Hepatic stellate cell (primary cell): ENCODE measurements at regions not wholly inside any gene's neighbourhood (a gene's known extent, or its start where the extent isn't known, plus 50 kb on each side); places are given as distances from the start of the nearest gene placed in this dataset.
"Not testable (repeated sequence)": the region's sequence is repeated elsewhere in the genome, so short reads cannot be mapped to it uniquely, and the experiment has no call there.

Experiments
- DNase-seq: peaks from one replicate; pipeline ENCODE4 v3.0.0; 2011; ENCODE audit warnings: low spot score

DNA sequence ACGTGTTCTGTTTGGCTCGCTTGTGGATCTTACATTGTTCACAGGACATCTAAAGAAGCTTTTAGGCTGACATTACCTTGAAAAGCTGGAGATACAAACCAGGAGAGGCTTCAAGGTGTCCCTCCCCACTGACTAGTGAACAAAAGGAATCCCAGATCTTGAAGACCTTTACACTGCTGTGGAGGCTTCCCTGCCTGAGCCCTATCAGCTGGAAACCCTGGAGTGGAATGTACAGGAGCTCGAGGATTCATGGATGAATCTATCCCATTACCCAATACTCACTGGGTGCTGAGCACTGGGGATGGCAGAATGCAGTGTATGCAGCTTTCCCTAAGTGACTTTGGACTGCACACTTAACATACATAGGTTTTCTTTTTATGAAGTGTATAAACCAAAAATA lies 82.3 kb upstream of the MFGE8 start:
- DNase-seq, result peak; percentile 24

- DNase-seq, result no peak
Observed at GRCh38 chr15:88997531-88997930, 84.4 kb upstream of the MFGE8 start.

DNA sequence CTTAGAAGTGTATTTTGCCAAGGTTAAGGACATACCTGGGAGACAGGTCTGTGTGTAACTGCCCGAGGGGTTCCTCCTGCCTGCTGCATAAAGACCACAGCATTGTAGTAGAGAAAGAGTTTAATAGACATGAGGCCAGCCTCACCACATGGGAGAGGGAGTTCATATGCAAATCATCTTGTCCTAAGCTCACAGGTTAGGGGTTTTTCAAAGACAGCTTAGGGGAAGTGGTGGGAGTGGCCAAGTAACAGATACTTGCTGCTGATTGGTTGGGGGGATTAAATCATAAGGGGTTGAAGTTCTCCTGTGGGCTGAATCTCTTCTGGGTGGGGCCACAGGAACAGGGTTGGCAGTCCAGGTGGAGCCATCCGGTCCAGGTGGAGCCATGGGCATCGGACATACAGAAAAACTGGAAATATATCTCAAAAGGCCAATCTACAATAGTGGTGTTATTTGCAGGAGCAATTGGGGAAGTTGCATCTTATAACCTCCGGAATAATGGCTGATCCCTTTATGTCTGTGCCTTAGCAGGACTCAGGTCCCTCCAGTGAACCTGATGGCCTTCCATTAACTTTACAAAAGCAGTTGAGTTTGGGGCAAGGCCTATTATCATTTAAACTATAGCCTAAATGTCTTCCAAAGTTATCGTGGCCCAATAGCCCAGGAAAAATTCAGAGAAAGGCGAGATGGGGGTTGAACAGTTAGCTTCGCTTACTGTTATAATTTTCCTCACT lies 86.0 kb upstream of the MFGE8 start:
- no peak for DNase-seq

DNA sequence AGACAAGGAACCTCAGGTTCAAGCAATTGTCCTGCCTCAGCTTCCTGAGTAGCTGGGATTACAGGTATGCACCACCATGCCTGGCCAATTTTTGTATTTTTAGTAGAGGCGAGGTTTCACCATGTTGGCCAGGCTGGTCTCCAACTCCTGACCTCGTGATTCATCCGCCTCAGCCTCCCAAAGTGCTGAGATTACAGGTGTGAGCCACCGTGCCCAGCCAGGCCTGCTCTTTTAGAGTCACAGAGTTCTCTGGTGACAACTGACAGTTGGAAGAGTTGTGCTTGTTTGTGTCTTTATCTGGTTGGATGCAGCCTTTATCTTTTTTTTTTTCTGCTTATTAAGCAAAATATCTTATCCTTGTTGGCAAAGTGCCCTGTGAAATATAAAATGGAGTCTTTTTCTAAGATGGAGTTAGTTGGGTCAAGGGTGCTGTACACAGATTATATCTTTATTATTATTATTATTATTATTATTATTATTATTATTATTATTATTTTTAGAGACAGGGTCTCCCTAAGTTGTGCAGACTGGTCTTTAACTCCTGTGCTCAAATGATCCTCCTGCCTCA lies 86.5 kb upstream of the ABHD2 start:
- not testable (repeated sequence) for DNase-seq

- peak; percentile 56 for DNase-seq
Observed at GRCh38 chr15:89002281-89002761, 85.9 kb upstream of the ABHD2 start.

DNA sequence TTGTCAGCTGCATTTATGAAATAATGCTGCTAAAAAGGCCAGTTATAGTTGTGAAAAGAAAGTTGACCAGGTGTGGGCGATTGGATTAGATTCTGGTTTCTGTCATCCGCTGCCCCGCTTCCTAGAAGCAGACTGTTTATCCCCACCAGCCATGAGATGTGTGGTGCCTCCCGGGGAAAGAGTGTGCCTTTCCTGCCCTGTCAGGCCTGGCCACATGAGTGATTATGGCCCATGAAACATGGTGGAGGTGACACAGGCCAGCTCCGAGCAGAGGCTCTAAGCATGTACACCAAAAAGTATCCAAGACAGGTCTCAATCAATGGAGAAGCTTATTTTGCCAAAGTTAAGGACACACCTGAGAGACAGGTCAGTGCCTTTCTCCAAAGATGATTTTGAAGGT lies 85.4 kb upstream of the ABHD2 start:
- no peak for DNase-seq

DNA sequence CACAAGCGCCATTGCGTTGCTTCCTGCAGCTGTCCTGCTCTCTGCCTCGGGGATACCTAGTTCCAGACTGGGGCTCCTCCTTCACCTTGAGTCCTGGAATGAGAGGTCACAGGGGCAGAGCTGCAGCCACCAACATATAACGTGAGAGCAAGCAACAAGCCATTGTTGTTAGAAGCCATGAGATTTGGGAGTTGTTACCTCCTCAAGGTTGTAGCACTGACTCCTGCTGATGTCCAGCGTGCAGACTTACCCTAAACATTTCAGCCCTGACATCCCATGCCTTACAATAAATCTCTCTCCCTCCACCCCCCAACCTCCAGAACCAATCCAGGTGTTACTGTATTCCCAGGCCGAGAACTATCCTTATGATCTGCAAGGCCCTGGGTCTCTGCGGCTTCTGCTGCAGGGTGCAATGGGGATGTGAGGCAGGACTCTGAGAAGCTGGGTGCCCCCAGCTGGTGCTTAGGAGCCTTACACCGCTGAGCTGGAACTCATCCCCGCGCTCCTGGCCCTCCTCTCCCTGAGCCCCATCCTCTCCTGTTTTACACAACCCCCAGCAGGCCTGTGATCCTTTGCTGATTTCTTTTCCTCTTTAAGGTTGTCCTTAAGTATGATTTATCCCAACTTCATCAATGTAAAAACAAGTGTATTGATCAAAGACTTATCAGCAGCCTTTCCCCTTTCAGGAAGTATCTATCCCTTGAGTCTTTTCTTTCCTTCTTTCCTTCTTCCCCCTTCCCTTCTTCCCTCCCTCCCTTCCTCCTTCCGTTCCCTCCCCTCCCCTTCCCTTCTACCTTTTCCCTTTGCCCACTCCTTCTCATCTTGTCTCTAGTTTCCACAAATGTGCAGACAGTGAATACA lies 84.2 kb upstream of the ABHD2 start:
- DNase-seq, result peak; percentile 75

GRCh38 chr15:89004726-89005030 lies 83.6 kb upstream of the ABHD2 start:
- no peak for DNase-seq

- DNase-seq, result not testable (repeated sequence)
Observed at GRCh38 chr15:89007527-89007926, 80.7 kb upstream of the ABHD2 start.

DNA sequence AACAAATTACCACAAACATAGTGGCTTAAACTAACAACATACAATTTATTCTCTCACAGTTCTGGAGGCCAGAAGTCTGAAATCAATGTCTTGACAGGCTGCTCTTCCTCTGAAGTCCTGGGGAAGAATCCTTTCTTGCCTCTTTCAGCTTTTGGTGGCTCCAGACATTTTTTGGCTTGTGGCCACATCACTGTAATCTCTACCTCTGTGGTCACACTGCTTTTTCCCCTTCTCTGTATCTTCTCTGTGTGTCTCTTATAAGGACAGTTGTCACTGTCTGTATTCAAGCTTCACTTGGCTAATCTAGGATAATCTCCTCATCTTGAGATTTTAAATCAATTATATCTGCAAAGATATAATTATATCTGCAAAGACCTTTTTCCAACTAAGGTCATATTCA lies 80.3 kb upstream of the ABHD2 start:
- no peak for DNase-seq

- DNase-seq, result no peak
Observed at GRCh38 chr15:89009080-89009479, 79.2 kb upstream of the ABHD2 start.

DNA sequence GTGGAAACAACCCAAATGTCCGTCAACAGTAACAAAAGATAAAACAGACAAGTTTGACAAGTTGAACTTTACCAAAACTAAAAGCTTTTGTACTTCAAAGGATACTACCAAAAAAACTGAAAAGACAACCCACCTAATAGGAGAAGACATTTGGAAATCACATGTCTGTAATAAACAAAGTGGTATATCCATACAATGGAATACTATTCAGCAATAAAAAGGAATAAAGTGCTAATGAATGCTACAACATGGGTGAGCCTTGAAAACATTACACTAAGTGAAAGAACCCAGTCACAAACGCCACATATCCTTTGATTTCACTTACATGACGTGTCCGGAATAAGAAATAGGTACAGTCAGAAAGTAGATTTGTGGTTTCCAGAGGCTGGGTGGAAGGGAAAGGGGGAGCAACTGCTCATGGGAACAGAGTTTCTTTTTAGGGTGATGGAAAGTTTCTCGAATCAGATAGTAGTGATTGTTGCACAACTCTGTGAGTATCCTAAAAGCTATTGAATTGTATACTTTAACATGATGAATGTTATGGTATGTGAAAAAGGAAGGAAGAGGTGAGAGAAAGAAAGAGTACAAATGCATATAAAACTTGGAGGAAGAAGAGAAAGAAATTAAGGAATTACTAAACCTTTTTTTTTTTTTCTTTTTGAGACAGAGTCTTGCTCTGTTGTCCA lies 72.7 kb upstream of the ABHD2 start:
- DNase-seq, result no peak

DNA sequence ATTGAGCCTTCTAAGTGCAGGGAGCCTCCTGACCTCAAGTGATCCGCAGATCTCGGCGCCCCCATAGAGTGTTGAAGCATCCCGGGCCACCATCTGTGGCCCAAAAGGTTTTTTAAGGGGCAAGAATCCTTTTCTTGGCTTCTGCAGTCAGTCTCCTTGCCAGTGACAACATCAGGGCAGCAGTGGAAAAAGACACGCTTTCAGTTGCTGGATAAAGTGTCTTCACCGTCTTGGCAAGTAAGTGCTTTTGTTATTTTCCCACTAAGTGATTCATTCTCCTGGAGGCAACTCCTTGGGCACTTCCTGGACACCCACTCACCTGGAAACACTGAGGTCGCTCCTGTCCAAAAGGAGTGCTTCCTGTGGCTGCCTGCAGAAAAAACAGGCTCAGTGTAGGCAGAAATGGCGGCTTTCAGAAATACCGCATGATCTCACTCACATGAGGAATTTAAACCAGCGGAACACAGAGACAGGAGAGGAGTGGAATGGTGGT lies 71.7 kb upstream of the ABHD2 start:
- DNase-seq, result no peak

DNA sequence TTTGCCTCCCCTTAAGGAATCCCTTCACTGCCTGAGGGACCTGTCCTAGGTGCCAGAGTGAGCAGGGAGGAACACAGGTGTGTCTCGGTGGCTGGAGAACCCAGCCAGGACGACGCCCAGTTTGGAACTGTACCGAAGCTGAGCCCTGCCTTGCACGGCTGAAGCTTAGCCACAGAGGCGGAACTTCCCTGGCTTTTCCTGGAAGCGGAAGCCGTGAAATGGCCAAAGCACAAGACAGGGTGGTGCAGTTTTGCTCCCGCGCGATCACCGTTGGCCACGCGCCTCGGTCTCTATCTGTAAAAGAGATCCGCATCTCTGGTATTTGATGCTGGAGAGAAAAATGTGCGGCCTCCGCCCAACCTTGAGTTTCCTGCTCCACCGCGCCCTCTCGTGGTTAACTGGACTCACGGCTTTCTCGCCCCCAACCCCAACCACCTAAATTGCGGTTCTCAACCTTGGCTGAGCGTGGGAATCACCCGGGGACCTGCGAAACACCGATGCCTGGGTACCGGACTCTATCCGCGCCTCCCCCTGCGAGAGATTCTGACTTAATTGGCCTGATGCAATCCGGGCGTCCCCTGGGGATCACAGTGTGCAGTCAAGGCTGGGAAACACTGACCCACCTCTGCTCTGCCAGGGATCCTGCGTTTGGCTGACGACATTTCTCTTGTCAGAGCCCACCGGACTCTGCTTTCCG lies 70.7 kb upstream of the ABHD2 start:
- peak; percentile 72 for DNase-seq

GRCh38 chr15:89018207-89018606 lies 70.0 kb upstream of the ABHD2 start:
- no peak for DNase-seq

- no peak for DNase-seq
Observed at GRCh38 chr15:89019436-89019835, 68.8 kb upstream of the ABHD2 start.

DNA sequence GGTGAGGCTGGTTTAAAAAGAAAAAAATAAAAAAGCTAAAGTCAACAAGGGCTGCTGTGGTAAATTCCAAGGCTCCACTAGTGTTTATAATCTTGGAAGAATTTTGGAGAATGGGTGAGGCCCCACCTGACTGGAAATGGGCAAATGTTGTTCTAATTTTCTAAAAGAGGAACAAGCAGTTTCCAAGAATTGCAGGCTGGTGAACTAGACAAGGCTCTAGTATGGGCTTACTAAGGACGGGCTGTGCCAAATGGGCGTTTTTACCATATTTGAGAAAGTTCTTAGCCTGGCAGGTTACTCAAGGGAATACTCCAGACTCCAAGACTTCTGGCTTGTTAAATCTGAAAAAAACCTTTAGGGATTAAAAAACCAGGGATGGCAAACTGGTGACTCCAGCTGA lies 67.0 kb upstream of the ABHD2 start:
- no peak for DNase-seq

DNA sequence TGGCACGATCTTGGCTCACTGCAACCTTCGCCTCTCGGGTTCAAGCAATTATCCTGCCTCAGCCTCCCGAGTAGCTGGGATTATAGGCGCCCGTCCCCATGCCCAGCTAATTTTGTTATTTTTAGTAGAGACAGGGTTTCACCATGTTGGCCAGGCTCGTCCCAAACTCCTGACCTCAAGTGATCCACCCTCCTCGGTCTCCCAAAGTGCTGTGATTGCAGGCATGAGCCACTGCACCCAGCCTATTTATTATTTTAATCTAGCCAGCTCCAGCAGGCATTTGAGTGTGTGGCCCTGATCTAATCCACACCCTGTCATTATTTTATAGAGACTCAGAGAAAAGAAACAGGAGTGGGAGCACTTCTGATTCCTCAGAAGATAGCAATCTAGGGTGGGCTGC lies 66.4 kb upstream of the ABHD2 start:
- DNase-seq, result not testable (repeated sequence)

DNA sequence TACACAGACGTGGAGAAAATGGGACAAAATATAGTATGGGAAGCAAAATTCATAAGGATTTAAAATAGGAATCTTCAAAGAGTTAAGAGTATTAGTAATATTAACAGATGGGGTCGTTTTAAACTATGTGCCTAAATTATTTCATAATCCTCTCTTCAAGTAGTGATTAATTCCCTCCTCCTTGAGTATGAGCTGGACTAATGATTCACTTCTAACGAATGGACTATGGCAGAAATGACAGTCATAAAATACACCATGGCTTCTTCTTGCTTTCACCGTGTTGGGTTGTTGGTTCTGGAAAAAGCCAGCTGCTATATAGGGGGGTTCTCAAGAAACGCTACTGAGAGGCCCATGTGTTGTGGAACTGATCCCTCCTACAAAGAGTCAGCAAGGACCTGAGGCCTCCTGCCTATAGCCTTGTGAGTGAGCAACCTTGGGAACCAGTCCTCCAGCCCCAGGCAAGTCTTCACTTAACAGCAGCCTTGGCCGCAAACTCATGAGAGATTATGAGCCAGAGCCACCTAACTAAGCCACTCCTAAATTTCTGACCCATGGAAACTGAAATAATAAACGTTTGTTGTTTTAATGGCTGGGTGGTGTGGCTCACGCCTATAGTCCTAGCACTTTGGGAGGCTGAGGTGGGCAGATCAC lies 64.8 kb upstream of the ABHD2 start:
- no peak for DNase-seq

DNA sequence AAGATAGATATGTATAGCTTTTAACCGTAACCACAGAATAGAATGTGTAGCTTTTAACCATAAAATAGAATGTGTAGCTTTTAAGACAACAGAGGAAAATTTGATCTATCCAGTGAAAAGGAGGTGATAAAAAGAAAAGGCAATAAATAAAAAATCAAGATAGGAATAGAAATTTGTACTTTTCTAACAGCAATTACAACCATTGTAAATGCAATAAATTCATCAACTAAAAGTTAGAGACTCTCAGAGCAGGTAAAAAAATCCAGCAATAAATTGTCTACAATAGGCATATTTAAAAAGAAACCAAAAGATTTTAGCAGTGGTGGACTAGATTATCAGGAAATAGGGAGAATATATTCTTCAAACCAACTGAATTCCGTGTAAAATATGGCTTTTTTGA lies 63.8 kb upstream of the ABHD2 start:
- no peak for DNase-seq

GRCh38 chr15:89026167-89026566 lies 62.1 kb upstream of the ABHD2 start:
- DNase-seq, result no peak
